SK-N-DZ (cell line): ENCODE measurements at regions not wholly inside any gene's neighbourhood (a gene's known extent, or its start where the extent isn't known, plus 50 kb on each side); places are given as distances from the start of the nearest gene placed in this dataset.
A peak's percentile ranks its signal among the peaks of the same experiment; 100 is the strongest.

Experiments
- DNase-seq: peaks from one replicate; pipeline ENCODE4 v3.0.0-alpha.2; 2015; ENCODE audit warnings: low spot score
- small RNA-seq, 2 experiments: library from RNA; depleted of rRNA; stranded (forward); fragments of <200 nt; gene quantifications; one replicate each; pipeline ENCODE3, GENCODE V24; 2014

GRCh38 chr11:121696177-121696871 lies 243.6 kb upstream of the SORL1-AS1 start:
- DNase-seq: no peak

DNA sequence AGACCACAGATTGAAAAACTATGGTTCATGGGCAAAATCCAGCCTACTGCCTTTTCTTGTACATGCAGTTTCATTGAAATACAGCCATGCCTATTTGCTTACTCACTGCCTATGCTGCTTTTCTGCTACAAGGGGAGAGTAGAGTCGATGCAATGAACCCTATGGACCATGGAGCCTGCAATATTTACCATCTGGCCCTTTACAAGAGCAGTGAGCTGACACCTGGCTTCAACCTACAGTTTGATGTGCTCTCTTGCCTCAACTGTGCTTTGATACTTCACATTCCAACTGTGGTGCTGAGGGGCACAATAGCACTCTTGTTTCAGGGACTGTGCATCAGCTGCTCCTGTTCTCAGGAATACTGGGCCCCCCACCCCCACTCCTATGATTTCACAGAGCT lies 239.5 kb upstream of the SORL1-AS1 start:
- no peak for DNase-seq

- DNase-seq: no peak
Observed at GRCh38 chr11:121688860-121689614, 236.3 kb upstream of the SORL1-AS1 start.

DNA sequence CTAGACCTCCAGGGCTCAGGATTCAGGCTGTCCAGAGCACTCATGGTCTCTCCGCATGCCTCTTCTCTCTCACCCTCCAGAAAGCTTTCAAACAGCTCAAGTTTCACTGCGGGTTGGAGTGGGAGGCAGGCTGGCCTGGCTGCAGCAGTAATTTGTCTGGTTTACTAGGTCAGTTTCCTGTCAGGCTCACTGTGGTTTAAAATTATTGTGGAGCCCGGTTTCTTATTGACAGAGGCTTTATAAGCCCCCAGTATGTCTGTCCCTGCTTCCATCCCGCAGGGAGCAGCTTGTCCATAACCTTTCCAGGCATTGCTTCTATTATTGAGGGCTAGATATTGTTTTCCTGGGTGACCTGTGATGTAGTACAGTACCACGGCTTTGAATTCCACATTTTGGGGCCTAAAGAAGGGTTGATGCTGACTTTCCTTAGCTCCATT lies 235.3 kb upstream of the SORL1-AS1 start:
- DNase-seq: peak; percentile 46

GRCh38 chr11:121683791-121684190 lies 231.0 kb upstream of the SORL1-AS1 start:
- no peak for DNase-seq

Small RNA genes lying in the stretch of these regions (small RNA-seq; reads per million reads assigned to genes)
- 0 reads per million in 2 experiments for gene RNU6-256P
